GM10266 (cell line): ENCODE measurements at regions not wholly inside any gene's neighbourhood (a gene's known extent, or its start where the extent isn't known, plus 50 kb on each side); places are given as distances from the start of the nearest gene placed in this dataset.

Experiments
- DNase-seq: peaks from one replicate; pipeline ENCODE4 v3.0.0; 2012; ENCODE audit errors: extremely low spot score
- TF ChIP-seq, protein P1 (sequence below): IDR thresholded peaks from 2 replicates; pipeline ENCODE4 v1.5.1; 2012; ENCODE audit warnings: mild to moderate bottlenecking, low read depth; ENCODE audit not compliant: control insufficient read depth, insufficient read depth; ENCODE audit errors: missing control alignments

DNA sequence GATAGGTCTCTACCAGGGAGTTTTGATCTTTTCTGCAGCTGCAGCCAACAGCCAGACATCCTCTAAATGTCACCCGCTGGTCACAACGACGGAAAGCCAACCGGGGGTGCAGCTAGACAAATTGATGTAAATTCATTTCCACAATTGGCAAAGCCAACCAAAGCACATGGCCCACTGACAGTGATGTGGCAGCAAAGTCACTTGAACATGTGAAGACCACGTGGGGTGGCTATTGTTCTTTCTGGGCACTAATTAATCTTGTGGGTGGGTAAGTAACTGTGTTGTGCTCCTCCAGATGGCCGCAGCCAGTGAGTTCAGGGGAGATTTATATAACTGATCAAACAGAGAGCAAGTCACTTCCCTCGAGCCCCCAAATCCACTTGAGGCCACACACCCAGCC lies 354.1 kb downstream of the ANKRD30A start:
- TF ChIP-seq, protein P1, sequence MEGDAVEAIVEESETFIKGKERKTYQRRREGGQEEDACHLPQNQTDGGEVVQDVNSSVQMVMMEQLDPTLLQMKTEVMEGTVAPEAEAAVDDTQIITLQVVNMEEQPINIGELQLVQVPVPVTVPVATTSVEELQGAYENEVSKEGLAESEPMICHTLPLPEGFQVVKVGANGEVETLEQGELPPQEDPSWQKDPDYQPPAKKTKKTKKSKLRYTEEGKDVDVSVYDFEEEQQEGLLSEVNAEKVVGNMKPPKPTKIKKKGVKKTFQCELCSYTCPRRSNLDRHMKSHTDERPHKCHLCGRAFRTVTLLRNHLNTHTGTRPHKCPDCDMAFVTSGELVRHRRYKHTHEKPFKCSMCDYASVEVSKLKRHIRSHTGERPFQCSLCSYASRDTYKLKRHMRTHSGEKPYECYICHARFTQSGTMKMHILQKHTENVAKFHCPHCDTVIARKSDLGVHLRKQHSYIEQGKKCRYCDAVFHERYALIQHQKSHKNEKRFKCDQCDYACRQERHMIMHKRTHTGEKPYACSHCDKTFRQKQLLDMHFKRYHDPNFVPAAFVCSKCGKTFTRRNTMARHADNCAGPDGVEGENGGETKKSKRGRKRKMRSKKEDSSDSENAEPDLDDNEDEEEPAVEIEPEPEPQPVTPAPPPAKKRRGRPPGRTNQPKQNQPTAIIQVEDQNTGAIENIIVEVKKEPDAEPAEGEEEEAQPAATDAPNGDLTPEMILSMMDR = no peak
- no peak for DNase-seq

DNA sequence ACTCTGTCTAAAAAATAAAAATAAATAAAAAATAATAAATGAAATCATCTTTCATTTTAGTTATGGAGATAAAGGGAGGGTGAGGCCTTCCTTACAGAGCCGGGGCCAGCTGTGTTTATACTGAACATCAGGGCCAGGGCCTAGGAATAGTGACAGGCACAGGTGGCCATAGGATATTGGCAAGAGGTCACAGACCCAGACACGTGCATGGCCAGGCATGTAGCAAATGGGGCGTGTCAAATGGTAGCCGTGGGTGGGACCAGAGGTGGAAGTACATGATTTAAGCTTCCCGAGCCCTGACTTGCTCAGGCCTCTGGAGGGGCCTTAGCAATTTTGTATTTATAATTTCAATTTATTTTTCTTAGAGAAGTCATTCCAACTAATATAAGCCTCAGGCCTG lies 353.0 kb downstream of the ANKRD30A start:
- DNase-seq = no peak
- TF ChIP-seq, protein P1 = no peak

DNA sequence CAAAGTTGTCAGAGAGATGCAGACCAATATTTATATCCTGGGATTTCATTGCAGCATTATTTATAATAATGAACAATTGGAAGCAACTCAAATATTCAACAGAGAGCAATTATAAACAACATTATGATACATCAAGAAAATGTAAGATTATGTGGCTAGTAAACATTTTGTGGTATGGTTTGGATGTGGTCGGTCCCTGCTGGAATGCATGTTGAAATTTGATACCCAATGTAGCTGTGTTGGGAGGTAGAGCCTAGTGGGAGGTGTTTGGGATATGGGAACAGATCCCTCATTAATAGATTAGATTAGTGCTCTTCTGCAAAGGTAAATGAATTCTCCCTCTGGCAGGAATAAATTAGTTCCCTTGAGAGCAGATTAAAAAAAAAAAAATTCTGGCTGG lies 350.9 kb downstream of the ANKRD30A start:
- TF ChIP-seq, protein P1 = no peak
- no peak for DNase-seq

DNA sequence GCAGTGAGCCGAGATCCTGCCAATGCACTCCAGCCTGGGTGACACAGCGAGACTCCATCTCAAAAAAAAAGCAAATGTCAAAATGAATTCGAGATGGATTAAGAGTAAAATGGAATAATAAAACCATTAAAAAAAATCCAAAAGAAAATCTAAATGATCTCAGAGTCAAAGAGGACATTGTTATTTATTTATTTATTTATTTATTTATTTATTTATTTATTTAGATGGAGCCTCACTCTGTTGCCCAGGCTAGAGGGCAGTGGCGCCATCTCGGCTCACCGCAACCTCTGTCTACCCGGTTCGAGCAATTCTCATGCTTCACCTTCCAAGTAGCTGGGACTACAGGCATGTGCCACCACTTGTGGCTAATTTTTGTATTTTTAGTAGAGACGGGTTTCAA lies 349.2 kb downstream of the ANKRD30A start:
- no peak for DNase-seq
- TF ChIP-seq, protein P1 = no peak

DNA sequence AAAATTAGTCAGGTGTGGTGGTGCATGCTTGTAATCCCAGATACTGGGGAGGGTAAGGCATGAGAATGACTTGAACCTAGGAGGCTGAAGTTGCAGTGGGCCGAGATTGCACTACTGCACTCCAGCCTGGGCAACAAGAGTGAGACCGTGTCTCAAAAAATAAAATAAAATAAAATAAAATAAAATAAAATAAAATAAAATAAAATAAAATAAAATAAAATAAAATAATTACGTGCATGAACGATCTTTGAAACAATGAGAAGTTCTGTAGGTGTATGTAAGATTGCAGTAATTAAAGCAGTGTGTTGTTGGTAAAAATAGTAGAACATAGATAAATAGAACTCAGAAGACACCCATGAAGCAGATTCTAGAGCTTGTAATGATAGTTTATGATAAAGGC lies 348.5 kb downstream of the ANKRD30A start:
- DNase-seq = no peak
- TF ChIP-seq, protein P1 = no peak

DNA sequence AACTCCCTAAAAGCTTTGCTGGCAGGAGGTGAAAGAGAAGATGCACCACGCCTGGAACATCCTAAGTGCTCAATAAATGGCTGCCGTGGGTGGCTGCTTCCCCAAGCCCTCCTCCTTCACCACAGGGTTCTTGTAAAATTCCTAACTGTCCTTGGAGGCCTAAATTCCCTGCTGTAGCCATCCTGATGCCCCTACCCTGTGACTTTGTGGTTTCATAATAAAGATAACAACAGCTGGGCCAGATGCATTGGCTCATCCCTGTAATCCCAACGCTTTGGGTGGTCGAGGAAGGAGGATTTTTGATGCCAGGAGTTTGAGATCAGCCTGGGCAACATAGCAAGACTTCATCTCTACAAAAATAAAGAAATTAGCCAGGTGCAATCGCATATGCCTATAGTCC lies 341.8 kb downstream of the ANKRD30A start:
- DNase-seq = no peak
- TF ChIP-seq, protein P1 = no peak

DNA sequence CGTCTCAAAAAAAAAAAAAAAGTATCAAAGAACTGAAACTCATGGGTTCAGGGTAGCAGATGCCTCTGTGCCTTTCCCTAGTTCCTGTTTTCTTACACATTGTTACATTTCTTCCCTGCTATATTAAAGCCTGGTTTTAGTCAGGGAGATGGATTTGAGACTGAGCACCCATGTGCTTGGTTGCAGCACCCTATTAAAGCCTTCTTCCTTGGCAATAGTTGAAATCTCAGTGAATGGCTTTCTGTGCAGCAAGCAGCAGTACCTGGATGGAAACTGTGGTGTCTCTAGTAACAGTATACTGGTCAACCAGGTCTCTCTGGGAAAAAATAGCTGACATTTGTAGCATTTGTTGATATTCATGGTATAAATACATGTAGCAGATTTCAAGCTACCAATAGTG lies 331.1 kb downstream of the ANKRD30A start:
- TF ChIP-seq, protein P1 = no peak
- DNase-seq = no peak
